ENCODE measurements at regions not wholly inside any gene's neighbourhood (a gene's known extent, or its start where the extent isn't known, plus 50 kb on each side); places are given as distances from the start of the nearest gene placed in this dataset.

- POLR2A ChIA-PET, result no interaction called here
- DNase-seq (ENCODE audit: low read depth in 1 of 2, low spot score in 1 of 2) (no peak), FAIRE-seq (no peak), ATAC-seq (no peak)
- TF ChIP-seq MAZ (IDR thresholded peaks at IDR 0.05; ENCODE audit: borderline replicate concordance, low read depth, low read length) (no peak), CBX2 (IDR thresholded peaks at IDR 0.05; ENCODE audit: borderline replicate concordance, low read depth) (no peak), FOSB (CRISPR knock-in tag; IDR thresholded peaks at IDR 0.05) (no peak), NFE2L2 (conservative IDR thresholded peaks at IDR 0.05; ENCODE audit: low read length) (no peak), GATA3 (IDR thresholded peaks at IDR 0.05; ENCODE audit: borderline replicate concordance) (no peak), HDAC2 (IDR thresholded peaks at IDR 0.05) (no peak), SREBF2 (IDR thresholded peaks at IDR 0.05) (no peak), ZNF302 (CRISPR knock-in tag; IDR thresholded peaks at IDR 0.05) (no peak), POLR2A (IDR thresholded peaks at IDR 0.05; ENCODE audit: low read length) (no peak)
- WGBS (ENCODE audit: missing lambda C conversion rate), result 97% methylated on average over 2 of the region's 2 CpGs
- H3K4me3 ChIP-seq, result no peak overlapping the region
- H3K27ac ChIP-seq, result peak overlapping the region; percentile 49 to 79; a peak in 5 of 6 replicates
- H3K4me2 ChIP-seq, result peak overlapping the region; percentile 61; the same call in 2 of the 3 replicates
- no peaks in the 10 kb centered on the region for H3K9me3 ChIP-seq
- CTCF ChIA-PET, result interaction anchor here (1.2 to 2.9 kb wide), 2 partner anchors 10 to 35 kb away, joined by 3 to 7 read pairs; no protein-coding TSS in a partner anchor
- H3K4me1 ChIP-seq, result peaks cover 26% of the 10 kb centered on the region
These were observed 63.1 kb downstream of the SYF2 start for GRCh38 chr1:25169168-25169567.

GRCh38 chr1:25168193-25169071, 63.9 kb downstream of the SYF2 start:
- no peak overlapping the region for H3K4me3 ChIP-seq
- peaks cover 26% of the 10 kb centered on the region for H3K4me1 ChIP-seq
- H3K9me3 ChIP-seq, result no peaks in the 10 kb centered on the region
- 30% methylated on average over 7 of the region's 11 CpGs for WGBS (ENCODE audit: missing lambda C conversion rate)
- H3K4me2 ChIP-seq, result peak overlapping the region; percentile 61
- DNase-seq (ENCODE audit: low read depth in 1 of 2, low spot score in 1 of 2) (peak in 1 of 2 experiments; percentile 50), FAIRE-seq (no peak), ATAC-seq (peak; percentile 69 to 78; a peak in 5 of 6 replicates)
- TF ChIP-seq RNF2 (IDR thresholded peaks at IDR 0.05; ENCODE audit: borderline replicate concordance, low read depth) (no peak), RFX5 (IDR thresholded peaks at IDR 0.05) (no peak), TP53 (CRISPR knock-in tag; IDR thresholded peaks at IDR 0.05) (no peak), RARB (CRISPR knock-in tag; IDR thresholded peaks at IDR 0.05) (no peak)
- peak overlapping the region; percentile 49 to 79 for H3K27ac ChIP-seq
- ChIA-PET CTCF (interaction anchor here (2.9 kb wide), 1 partner anchor 36 kb away, joined by 7 read pairs; no protein-coding TSS in a partner anchor), POLR2A (no interaction called here)

GRCh38 chr1:25167269-25168192, 64.8 kb downstream of the SYF2 start:
- Histone ChIP-seq H3K4me2 (peak overlapping the region; percentile 61), H3K27ac (peak overlapping the region; percentile 47 to 69; a peak in 5 of 6 replicates), H3K4me1 (peaks cover 26% of the 10 kb centered on the region), H3K4me3 (no peak overlapping the region), H3K9me3 (no peaks in the 10 kb centered on the region)
- ATAC-seq (peak; percentile 46 to 64), FAIRE-seq (no peak), DNase-seq (ENCODE audit: low read depth in 1 of 2, low spot score in 1 of 2) (peak; percentile 8 to 11)
- ChIA-PET CTCF (interaction anchor here (2.9 kb wide), 1 partner anchor 37 kb away, joined by 7 read pairs; no protein-coding TSS in a partner anchor), POLR2A (no interaction called here)
- TF ChIP-seq GATA3 (IDR thresholded peaks at IDR 0.05; ENCODE audit: borderline replicate concordance), result no peak
- TF ChIP-seq KDM5A (IDR thresholded peaks at IDR 0.05), result no peak
- TF ChIP-seq NPAS2 (CRISPR knock-in tag; IDR thresholded peaks at IDR 0.05; ENCODE audit: borderline replicate concordance), result no peak
- no peak for TF ChIP-seq CBX2 (IDR thresholded peaks at IDR 0.05; ENCODE audit: borderline replicate concordance, low read depth)
- TF ChIP-seq CBX8 (IDR thresholded peaks at IDR 0.05), result no peak
- no peak for TF ChIP-seq TFCP2L1 (CRISPR knock-in tag; IDR thresholded peaks at IDR 0.05)
- TF ChIP-seq HOXB5 (CRISPR knock-in tag; IDR thresholded peaks at IDR 0.05), result no peak
- no peak for TF ChIP-seq BHLHE40 (IDR thresholded peaks at IDR 0.05; ENCODE audit: low read depth, low read length)
- TF ChIP-seq ZNF302 (CRISPR knock-in tag; IDR thresholded peaks at IDR 0.05), result no peak
- TF ChIP-seq HOXA7 (CRISPR knock-in tag; IDR thresholded peaks at IDR 0.05), result no peak
- TF ChIP-seq RARB (CRISPR knock-in tag; IDR thresholded peaks at IDR 0.05), result no peak
- no peak for TF ChIP-seq CEBPB (IDR thresholded peaks at IDR 0.05)
- TF ChIP-seq ZSCAN20 (CRISPR knock-in tag; IDR thresholded peaks at IDR 0.05), result no peak
- TF ChIP-seq POLR2AphosphoS2 (conservative IDR thresholded peaks at IDR 0.05; ENCODE audit: low read length), result no peak
- TF ChIP-seq HMGXB4 (CRISPR knock-in tag; IDR thresholded peaks at IDR 0.05; ENCODE audit: borderline replicate concordance), result no peak
- TF ChIP-seq ATOH8 (CRISPR knock-in tag; IDR thresholded peaks at IDR 0.05; ENCODE audit: low read depth), result no peak
- no peak for TF ChIP-seq EHF (CRISPR knock-in tag; IDR thresholded peaks at IDR 0.05)
- 29% methylated on average over 15 of the region's 17 CpGs for WGBS (ENCODE audit: missing lambda C conversion rate)

Measured in A549 (cell line).